MM.1S (cell line): ENCODE measurements at regions not wholly inside any gene's neighbourhood (a gene's known extent, or its start where the extent isn't known, plus 50 kb on each side); places are given as distances from the start of the nearest gene placed in this dataset.
"Not testable (repeated sequence)": the region's sequence is repeated elsewhere in the genome, so short reads cannot be mapped to it uniquely, and the experiment has no call there.

Experiments
- DNase-seq: peaks from one replicate; pipeline ENCODE4 v3.0.0-alpha.2; 2015
- H2AFZ ChIP-seq: fragments of 300-600 bp; sonication (generic); 2 replicates; pipeline ENCODE4 v1.6.0; 2016; ENCODE audit warnings: antibody characterized with exemption, low read length
- H3F3A ChIP-seq: fragments of 300-600 bp; sonication (generic); 2 replicates; pipeline ENCODE4 v1.6.1; 2016; ENCODE audit warnings: mild to moderate bottlenecking, antibody characterized with exemption, low read length, moderate library complexity, mixed read lengths; ENCODE audit not compliant: insufficient read depth
- H3K27ac ChIP-seq: fragments of 300-600 bp; sonication (generic); 2 replicates; pipeline ENCODE4 v1.5.1; 2016; ENCODE audit warnings: mild to moderate bottlenecking, low read length
- H3K27me3 ChIP-seq: fragments of 300-600 bp; sonication (generic); replicated peaks from 2 replicates; pipeline ENCODE4 v1.6.0; 2016; ENCODE audit warnings: low read length; ENCODE audit not compliant: insufficient read depth
- H3K36me3 ChIP-seq: fragments of 300-600 bp; sonication (generic); replicated peaks from 2 replicates; pipeline ENCODE4 v1.6.1; 2016; ENCODE audit warnings: mild to moderate bottlenecking, low read length, mixed read lengths; ENCODE audit not compliant: insufficient read depth
- H3K4me1 ChIP-seq: fragments of 300-600 bp; sonication (generic); 2 replicates; pipeline ENCODE4 v1.6.1; 2016; ENCODE audit warnings: low read length, mixed read lengths
- H3K4me2 ChIP-seq: fragments of 300-600 bp; sonication (generic); 2 replicates; pipeline ENCODE4 v1.6.0; 2016; ENCODE audit warnings: low read depth, low read length
- H3K4me3 ChIP-seq: fragments of 300-600 bp; sonication (generic); 2 replicates; pipeline ENCODE4 v1.5.1; 2016; ENCODE audit warnings: low read length, mixed read lengths
- H3K79me2 ChIP-seq: fragments of 300-600 bp; sonication (generic); 2 replicates; pipeline ENCODE4 v1.6.1; 2016; ENCODE audit warnings: mixed run types, low read length, mixed read lengths
- H3K9ac ChIP-seq: fragments of 300-600 bp; sonication (generic); 2 replicates; pipeline ENCODE4 v1.6.1; 2016; ENCODE audit warnings: low read length, mixed read lengths
- H3K9me2 ChIP-seq: fragments of 300-600 bp; sonication (generic); replicated peaks from 2 replicates; pipeline ENCODE4 v1.6.1; 2016; ENCODE audit warnings: mild to moderate bottlenecking, low read length, mixed read lengths; ENCODE audit not compliant: insufficient read depth
- H3K9me3 ChIP-seq: fragments of 300-600 bp; sonication (generic); replicated peaks from 2 replicates; pipeline ENCODE4 v1.6.1; 2016; ENCODE audit warnings: mild to moderate bottlenecking, low read length, mixed read lengths; ENCODE audit not compliant: insufficient read depth
- H4K20me1 ChIP-seq: fragments of 300-600 bp; sonication (generic); 2 replicates; pipeline ENCODE4 v1.6.1; 2016; ENCODE audit warnings: mild to moderate bottlenecking, low read length, moderate library complexity, mixed read lengths; ENCODE audit not compliant: insufficient read depth
- CTCF ChIP-seq: fragments of 300-600 bp; sonication (generic); IDR thresholded peaks from 2 replicates; pipeline ENCODE4 v1.5.1; 2016; ENCODE audit warnings: antibody characterized with exemption, low read length, mixed read lengths
- EZH2 ChIP-seq: fragments of 300-600 bp; sonication (generic); optimal IDR thresholded peaks from 2 replicates; pipeline ENCODE3; 2017; ENCODE audit warnings: low read depth, mild to moderate bottlenecking, antibody characterized with exemption, low read length, mixed read lengths
- EZH2phosphoT487 ChIP-seq: fragments of 300-600 bp; sonication (generic); IDR thresholded peaks from 2 replicates; pipeline ENCODE4 v1.6.1; 2018; ENCODE audit warnings: antibody characterized with exemption, low read length

DNA sequence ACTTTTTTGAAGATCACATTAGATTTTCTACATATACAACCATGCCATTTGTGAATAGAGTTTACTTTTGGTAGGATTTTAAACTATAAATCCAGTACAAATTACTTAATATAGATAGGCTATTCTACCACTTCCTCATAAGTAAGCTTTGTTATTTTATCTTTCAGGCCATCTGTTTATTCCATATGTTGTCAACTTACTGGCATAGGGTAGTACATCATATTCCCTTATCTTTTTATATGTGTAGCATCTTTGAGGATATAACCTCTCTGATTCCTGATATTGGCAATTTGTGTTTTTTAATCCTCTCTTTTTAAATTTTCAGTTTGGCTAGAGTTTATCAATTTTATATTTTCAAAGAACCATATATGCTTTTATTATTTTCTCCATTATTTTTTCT, 515.4 kb downstream of the DIPK2A start:
- no peak overlapping the region for H3K27ac ChIP-seq
- no peak overlapping the region for H2AFZ ChIP-seq
- H3K36me3 ChIP-seq: no peaks in the 10 kb centered on the region
- TF ChIP-seq EZH2phosphoT487 (no peak), EZH2 (no peak), CTCF (no peak)
- H3F3A ChIP-seq: no peaks in the 10 kb centered on the region
- H4K20me1 ChIP-seq: no peaks in the 10 kb centered on the region
- no peak overlapping the region for H3K4me2 ChIP-seq
- H3K9me3 ChIP-seq: no peaks in the 10 kb centered on the region
- no peak overlapping the region for H3K4me3 ChIP-seq
- no peaks in the 10 kb centered on the region for H3K9me2 ChIP-seq
- H3K79me2 ChIP-seq: no peaks in the 10 kb centered on the region
- H3K4me1 ChIP-seq: no peaks in the 10 kb centered on the region
- DNase-seq: no peak
- no peak overlapping the region for H3K9ac ChIP-seq
- H3K27me3 ChIP-seq: no peaks in the 10 kb centered on the region

DNA sequence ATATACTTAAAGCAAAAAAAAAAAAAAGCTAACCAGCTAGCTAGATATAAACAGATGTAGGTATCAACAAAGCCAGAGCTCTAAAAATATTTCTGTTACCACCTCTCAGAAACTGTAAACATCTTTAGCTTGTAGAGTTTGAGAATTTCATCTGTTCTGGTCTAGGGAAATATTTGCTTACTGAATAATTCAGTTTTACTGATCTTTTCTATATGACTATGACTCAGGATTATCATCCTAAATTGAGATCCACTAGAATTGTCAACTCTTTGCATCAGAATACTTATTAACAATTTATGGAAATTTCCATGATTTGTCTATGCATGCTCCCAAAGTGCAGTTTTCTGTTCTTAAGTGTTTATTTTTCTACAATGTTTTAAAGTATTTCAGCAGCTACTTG, 517.3 kb downstream of the DIPK2A start:
- no peaks in the 10 kb centered on the region for H3K27me3 ChIP-seq
- no peaks in the 10 kb centered on the region for H4K20me1 ChIP-seq
- TF ChIP-seq EZH2 (no peak), EZH2phosphoT487 (no peak), CTCF (no peak)
- H3K4me3 ChIP-seq: no peak overlapping the region
- H3K4me2 ChIP-seq: no peak overlapping the region
- no peak for DNase-seq
- H3K79me2 ChIP-seq: no peaks in the 10 kb centered on the region
- no peaks in the 10 kb centered on the region for H3K36me3 ChIP-seq
- H3F3A ChIP-seq: no peaks in the 10 kb centered on the region
- H3K9me3 ChIP-seq: no peaks in the 10 kb centered on the region
- no peak overlapping the region for H2AFZ ChIP-seq
- no peaks in the 10 kb centered on the region for H3K9me2 ChIP-seq
- no peak overlapping the region for H3K9ac ChIP-seq
- no peaks in the 10 kb centered on the region for H3K4me1 ChIP-seq
- no peak overlapping the region for H3K27ac ChIP-seq

- no peak for TF ChIP-seq EZH2
- TF ChIP-seq CTCF: no peak
- no peak for TF ChIP-seq EZH2phosphoT487
- no peaks in the 10 kb centered on the region for H3K9me3 ChIP-seq
- H3K9me2 ChIP-seq: no peaks in the 10 kb centered on the region
- DNase-seq: no peak
- no peak overlapping the region for H3K27ac ChIP-seq
- no peak overlapping the region for H3K9ac ChIP-seq
- no peaks in the 10 kb centered on the region for H3K27me3 ChIP-seq
- H3K4me1 ChIP-seq: no peaks in the 10 kb centered on the region
- H3K36me3 ChIP-seq: no peaks in the 10 kb centered on the region
- H3K4me2 ChIP-seq: no peak overlapping the region
- no peaks in the 10 kb centered on the region for H3K79me2 ChIP-seq
- H4K20me1 ChIP-seq: no peaks in the 10 kb centered on the region
- no peak overlapping the region for H3K4me3 ChIP-seq
- no peak overlapping the region for H2AFZ ChIP-seq
- H3F3A ChIP-seq: no peaks in the 10 kb centered on the region
Measured at GRCh38 chr3:144491333-144491732, 519.7 kb downstream of the DIPK2A start.

- H3K4me1 ChIP-seq: not testable (repeated sequence)
Measured at GRCh38 chr3:144494651-144495050, 523.0 kb downstream of the DIPK2A start.

More at GRCh38 chr3:144494651-144495050, 523.0 kb downstream of the DIPK2A start:
- not testable (repeated sequence) for DNase-seq, H3K27ac ChIP-seq, H3K4me2 ChIP-seq, H3K9me2 ChIP-seq, H3K79me2 ChIP-seq, H3K9ac ChIP-seq, H4K20me1 ChIP-seq, H3K4me3 ChIP-seq, H3K27me3 ChIP-seq, H3K36me3 ChIP-seq, H3K9me3 ChIP-seq, H2AFZ ChIP-seq, H3F3A ChIP-seq
